HG03064 (cell line): ENCODE measurements at regions not wholly inside any gene's neighbourhood (a gene's known extent, or its start where the extent isn't known, plus 50 kb on each side); places are given as distances from the start of the nearest gene placed in this dataset.
"Not testable (repeated sequence)": the region's sequence is repeated elsewhere in the genome, so short reads cannot be mapped to it uniquely, and the experiment has no call there.

Source experiments
- ATAC-seq: cut with Tn5 transposase; IDR thresholded peaks from one replicate; pipeline ENCODE4 v1.9.1; 2021; ENCODE audit warnings: low read depth; ENCODE audit not compliant: unreplicated experiment

DNA sequence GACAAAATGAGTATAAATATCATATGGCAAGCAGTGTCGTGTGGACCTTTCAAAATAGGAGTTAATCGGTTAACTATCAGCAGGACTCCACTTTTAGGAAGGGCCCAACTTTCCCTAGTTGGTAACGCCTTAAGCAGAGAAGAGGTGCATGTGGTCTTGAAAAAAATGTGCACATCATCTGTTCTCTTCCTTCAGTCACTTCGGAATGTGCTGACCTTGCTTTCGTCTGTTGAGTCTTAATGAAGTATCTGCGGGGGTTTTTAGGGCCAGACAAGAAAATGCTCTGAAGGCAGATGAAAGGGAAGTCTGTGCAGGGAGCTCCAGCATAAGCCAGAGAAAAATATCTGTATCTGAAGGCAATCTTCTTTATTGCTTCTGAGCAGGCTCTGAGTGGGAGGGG, 185.2 kb downstream of the AEBP2 start:
- ATAC-seq, result no peak

DNA sequence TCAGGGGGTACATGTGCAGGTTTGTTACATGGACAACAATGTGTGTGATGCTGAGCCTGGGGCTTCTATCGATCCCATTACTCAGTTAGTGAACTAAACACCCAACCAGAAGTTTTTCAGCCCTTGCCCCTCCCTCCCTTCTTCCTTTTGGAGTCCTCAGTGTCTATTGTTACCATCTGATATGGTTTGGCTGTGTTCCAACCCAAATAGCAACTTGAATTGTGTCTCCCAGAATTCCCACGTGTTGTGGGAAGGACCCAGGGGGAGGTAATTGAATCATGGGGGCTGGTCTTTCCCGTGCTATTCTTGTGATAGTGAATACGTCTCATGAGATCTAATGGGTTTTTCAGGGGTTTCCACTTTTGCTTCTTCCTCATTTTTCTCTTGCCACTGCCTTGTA, 186.3 kb downstream of the AEBP2 start:
- ATAC-seq, result not testable (repeated sequence)

DNA sequence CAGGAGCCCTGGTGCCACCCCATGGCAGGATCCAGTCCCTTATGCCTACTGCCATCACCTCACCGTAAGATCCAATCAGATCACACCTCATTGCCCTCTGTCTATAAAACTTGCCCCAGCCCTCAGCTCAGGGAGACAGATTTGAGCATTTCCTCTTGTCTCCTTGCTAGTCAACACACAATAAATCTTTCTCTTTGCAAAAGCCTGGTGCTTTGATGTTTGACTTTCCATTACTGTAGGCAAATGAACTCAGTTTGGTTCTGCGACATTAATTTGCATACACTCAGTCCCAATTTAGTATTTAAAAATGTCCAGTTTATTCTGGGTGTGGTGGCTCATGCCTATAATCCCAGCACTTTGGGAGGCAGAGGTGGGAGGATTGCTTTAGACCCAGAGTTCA, 188.4 kb downstream of the AEBP2 start:
- no peak for ATAC-seq

DNA sequence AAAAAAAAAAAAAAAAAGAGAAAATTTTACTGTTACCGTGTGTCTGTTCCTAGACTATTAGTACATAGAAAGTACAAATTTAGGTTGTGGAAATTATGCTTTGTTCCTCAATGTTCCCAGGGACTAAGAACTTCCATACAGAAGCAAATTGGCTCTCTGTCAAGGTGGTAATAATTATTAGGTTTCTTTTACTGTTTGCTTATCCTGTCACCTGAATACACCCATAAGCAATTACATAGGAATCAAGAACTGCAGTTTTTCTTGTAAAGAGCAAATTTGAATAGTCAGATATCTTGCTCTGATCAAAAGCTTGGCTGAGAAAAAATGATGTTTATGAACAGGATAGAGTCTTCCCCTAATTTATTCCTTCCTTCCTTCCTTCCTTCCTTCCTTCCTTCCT, 191.2 kb downstream of the AEBP2 start:
- no peak for ATAC-seq

DNA sequence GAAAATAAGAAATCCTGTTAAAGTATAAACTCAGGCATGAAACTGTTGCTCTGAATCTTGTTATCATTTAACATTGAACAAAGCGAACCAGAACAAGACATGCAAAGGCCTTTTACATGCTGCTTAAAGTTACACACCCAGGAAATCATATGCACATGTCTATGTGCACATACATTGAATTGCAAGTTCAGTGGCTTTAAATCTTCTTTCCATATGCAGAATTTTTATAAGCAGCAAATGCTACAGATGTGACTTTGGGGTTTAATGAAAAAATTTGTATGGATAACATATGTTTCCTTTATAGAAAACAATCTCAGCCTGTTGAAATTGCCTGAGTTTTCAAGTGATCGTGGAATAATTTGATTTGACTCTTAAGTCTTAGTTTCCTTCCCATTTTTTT, 193.9 kb downstream of the AEBP2 start:
- ATAC-seq, result no peak

DNA sequence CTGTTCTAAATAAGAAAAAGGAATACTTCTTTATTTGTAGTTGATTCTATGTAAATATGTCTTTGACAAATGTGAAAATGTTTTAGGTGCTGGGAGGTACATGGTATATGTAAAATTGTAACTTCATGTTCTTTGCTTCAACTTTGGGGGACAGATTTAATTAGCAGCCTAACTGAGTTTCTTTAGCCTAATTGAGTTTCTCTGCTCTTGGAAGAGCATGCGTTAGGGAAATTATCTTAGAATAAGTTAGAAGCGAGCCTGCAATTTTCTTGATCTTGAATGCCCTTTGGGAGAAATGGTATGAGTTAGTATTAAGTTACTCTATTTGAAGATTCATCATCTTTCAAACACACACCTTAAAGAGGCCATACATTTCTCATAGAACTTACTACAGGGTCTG, 194.3 kb downstream of the AEBP2 start:
- no peak for ATAC-seq

DNA sequence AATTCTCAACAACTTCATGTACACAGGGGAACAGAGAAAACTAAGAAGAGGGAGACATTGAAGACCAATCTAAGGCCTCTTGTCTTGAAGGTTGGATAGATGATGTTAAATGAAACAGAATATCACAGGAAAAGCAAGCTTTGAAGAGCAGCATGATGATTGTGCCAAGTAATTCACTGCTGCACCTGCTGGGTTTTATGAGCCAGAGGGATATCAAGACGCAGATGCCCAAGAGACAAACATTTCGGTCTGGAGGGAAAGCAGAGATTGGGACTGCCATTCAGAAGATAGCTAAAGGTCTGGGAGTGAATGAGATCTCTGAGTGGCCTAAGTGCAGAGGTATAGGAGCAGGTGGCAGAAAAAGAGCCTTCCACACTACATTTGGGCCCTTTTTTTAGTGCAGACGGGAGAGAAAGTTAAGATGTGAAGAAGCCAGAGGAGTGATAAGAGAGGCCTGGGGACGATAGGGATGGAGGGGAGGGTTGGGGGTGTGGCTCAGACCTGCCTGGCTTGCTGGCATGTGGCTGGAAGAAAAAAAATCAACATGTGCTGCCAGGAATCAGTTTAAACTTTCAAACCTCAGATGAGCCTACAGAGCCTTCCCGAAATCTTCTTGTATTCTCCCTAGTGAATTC, 200.6 kb downstream of the AEBP2 start:
- no peak for ATAC-seq

DNA sequence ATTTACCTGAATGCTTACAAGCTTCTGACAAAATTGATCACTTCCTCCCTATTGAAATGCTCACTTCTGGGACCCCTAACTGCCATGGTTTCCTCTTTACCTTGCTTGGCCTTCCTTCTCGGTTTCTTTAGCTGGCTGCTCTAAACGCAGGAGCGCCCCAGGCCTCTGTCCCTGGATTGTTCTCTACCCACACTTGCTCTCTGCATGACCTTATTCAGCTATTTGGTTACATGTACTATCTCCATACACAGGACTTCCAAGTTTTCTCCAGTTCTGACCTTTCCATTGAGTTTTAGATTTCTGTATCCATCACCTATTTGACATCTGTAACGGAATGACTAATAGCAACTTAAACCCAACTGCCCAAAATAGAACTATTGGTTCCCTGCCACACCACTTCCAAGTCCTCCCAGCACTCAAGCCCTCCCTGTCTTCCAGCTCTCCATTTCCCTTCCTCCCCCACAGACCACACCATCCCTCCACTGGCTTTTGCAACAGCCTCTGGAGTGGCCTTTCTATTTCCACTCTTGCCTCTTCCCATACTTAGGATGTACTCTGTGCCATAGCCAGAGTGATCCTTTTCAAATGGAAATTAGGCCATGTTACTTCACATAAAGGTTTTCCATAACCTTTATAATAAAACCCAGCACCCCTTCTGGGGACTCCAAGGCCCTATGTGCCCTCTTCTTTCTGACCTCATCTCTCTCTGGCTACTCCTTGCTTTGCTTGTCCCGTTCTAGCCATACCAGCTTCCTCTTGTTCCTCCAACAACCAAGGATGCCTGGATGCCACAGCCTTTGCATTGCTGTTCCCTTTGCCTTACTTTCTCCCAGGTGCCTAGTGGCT, 202.2 kb downstream of the AEBP2 start:
- no peak for ATAC-seq

DNA sequence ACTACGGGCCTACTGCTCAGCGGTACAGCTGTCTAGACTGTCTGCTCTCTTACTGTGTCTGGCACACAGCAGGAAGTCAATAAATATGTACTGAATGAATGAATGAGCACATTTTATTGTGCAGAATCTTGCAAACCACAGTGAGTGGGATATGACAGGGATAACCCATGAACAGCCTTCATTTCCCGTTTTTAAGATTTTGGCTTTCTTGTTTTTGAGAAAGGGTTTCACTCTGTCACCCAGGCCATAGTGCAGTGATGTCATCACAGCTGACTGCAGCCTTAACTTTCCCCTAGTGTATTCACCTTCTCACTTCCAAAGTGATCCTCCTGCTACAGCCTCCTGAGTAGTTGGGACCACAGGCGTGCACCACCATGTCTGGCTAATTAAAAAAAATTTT, 203.1 kb downstream of the AEBP2 start:
- no peak for ATAC-seq

DNA sequence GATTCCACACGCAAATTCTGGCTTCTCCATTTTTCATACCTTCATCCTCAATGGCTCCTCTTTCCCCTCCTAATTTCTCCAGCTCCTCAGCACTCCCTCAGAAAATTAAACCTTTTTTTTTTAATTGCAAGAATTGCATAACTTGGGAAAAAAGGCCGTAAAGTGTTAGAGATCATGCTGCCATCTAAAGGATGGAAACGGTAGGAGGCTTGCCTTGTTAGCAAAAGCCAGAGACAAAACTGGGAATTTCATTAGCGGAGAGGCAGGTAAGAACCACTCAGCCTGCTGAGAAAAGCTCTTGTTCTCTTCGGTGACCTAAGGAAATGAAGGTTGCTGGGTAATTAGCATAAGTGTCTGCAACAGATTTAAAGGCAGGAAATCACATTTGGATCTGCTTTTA, 204.3 kb downstream of the AEBP2 start:
- no peak for ATAC-seq

DNA sequence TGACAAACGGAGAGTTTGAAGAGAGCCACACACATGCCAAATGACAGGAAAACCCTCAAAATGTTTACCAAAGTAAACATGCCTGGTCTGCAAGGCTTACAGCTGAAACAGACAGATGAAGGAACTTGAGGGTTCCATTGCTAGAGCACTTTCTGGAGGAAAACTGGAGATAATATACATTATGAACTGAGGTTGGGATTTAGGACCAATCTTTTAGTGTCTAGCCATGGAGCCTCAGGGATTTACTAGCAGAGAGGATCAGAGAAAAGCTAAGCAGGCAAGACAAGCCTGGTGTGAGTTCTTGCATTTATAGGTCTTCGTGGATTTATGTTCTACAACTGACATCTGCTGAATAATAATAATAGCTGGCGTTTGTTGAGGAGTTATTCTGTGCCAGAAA, 205.3 kb downstream of the AEBP2 start:
- ATAC-seq, result no peak

DNA sequence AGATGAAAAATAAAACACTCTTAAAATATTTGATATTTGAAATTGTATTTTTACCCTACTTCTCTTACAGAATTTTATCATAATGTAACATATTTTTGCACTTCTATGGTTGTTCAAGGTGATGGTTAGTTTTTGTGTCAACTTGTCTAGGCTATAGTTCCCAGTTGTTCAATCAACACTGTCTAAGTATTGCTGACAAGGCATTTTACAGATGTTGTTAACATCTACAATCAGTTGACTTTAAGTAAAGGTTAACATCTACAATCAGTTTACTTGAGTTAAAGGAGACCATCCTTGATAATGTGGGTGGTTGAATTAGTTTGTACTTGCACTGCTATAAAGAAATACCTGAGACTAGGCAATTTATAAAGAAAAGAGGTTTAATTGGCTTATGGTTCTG, 206.5 kb downstream of the AEBP2 start:
- no peak for ATAC-seq

DNA sequence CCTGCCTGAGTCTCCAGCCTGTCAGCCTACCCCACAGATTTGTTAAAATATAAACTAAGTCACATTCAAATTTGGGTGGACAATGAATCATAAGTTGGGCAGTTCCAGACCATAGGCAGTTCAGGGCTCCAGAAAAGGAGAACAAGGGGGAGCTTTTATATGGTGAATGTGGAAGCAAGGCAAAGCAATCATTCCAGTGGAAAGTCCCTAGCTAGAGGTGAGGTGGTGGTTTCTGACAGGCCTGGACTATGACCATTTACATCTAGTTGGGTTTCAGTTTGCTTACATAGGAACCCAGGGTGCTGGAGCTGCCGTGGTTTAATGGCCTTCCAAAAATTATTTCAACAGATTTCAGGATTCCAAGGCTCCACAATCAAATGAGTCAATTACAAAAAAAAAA, 207.3 kb downstream of the AEBP2 start:
- ATAC-seq, result no peak

DNA sequence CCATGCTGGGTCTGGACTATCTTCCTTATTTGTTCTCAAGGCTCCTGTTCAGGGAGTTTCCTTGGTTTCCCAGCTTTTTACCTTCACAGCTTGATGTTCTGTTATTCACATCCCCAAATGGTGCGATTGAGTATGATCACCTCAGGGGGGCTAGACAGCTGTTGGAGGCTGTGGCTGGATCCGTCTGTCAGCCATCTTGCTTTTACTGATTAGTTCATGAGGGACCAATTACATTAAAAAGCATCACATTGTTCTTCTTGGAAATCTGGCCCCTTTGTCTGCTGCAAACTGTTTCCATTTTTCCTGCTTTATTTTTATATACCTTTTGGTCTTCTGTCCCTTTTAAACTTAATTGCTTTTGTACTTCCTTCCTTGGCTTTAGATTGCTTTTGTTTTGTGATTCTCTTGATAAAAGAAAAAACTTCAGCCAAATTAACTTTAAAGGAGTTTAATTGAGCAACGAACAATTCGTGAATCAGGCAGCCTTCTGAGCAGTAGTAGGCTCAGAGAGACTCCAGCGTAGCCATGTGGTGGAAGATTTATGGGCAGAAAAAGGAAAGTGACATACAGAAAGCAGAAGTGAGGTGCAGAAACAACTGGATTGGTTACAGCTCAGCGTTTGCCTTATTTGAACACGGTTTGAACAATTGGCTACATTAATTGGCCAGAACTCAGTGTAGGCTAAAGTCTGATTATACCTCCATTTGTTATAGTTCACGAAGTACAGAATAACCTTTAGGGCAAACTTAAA, 208.7 kb downstream of the AEBP2 start:
- no peak for ATAC-seq

DNA sequence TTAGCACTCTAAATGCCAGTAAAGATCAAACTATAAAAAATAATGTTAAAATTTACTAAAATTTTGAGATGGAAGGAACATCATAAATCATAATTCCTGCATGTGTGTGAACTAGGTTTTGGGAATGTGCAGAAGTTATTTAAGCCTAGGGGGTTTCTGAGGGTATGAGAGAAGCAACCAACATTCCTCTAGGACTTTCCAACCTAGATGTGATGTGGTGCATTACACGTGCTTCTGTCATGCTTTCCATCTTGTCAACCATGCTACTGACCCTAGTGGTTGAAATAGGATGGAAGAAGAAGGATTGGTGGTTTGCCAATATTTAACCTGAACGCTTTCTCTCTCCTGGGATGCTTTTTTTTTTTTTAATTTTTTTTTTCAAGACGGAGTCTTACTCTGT, 209.3 kb downstream of the AEBP2 start:
- no peak for ATAC-seq

DNA sequence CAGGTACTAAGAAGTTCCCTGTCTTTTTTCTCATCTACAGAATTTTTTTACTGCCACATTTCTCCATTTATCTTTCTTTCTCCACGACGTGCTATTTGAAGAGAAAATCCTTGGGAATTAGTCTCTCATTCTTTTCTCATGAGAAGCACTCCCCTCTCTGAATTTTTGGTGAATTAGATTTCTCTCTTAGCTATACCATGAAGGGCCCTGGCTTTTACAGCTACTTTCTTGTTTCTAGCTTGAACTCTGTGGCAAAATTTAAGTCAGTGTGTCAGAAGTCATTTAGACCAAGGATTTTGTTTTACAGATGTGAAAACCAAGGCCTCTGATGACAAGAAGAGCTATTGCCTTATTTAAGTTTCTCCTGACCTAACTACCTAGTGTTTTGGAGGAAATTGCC, 213.1 kb downstream of the AEBP2 start:
- no peak for ATAC-seq

DNA sequence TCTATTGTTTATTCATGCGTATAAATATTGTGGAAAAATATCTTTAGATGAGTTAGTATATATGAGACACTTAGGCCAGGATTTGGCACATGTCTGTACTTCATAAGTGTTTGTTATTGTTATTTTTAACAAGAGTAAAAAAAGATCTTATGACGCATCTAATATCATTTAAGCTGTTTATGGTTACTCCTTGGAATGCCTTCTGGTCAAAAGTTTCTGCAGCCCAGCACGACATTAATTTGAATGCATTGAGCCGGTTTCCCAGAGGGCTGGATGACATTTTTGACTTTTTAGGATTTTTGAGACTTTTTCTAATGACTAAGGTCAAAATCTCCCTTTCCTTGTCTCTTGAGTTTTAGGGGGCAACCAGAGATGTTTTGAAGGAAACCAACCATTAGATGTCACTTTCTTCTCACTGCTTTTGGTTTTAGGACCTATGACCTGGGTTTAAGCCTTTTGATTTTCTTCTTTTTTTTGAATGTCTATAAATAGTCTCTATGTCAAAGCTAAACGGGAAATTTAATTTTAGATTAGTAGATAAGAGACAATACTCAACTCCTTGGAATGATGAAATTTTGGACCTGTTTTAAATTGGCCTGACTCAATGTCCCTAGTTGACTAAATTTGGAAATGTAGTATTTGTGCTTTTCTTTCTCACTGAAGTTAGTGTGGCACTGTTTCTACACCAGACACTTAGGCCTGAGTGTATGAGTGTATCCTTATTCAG, 215.5 kb downstream of the AEBP2 start:
- no peak for ATAC-seq

DNA sequence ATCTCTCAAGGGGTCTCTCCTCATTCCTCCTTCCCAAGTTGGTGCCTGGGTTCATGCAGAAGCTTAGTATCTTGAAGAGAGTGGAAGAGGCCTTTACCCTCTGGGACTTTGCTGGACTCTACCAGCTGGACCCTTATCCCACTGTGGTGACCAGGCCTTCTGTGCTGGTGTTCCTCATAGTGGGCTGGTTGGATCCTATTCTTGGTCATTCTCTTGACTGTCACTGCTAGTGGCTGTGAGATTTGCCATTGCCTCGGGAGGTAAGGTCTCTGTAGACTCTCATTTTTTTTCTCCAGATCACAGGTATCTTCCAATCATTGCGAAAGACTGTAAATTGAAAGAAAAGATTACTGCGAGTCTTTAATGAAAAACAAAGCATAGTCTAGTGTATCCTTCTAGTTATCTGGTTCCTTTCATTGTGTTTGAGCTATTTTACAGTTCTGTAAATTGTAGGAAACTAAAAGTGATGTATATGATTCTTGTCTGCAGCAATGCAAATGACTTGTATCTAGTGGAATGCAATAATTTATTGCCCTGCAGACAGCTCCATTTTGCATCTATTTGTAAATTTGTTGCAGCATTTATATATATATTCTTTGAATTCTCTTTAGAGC, 217.9 kb downstream of the AEBP2 start:
- ATAC-seq, result no peak

DNA sequence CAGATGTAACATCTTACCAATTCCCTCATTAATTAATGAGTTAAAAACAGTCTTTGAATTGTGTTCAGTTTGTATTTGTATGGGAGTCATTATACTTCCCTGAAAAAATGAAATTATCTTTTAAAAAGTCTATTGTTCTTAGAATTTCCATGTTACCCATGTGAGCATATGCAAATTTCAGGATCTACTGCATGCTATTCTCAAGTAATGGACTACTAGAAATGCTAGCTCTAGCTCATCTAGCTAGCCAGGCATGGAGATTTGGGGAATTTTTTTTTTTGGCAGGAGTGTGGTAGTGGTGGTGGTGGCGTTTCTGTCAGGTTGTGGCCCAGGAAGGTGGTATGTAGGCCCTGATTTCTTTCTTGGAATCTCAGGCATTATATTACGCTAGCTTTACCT, 218.4 kb downstream of the AEBP2 start:
- ATAC-seq, result no peak

DNA sequence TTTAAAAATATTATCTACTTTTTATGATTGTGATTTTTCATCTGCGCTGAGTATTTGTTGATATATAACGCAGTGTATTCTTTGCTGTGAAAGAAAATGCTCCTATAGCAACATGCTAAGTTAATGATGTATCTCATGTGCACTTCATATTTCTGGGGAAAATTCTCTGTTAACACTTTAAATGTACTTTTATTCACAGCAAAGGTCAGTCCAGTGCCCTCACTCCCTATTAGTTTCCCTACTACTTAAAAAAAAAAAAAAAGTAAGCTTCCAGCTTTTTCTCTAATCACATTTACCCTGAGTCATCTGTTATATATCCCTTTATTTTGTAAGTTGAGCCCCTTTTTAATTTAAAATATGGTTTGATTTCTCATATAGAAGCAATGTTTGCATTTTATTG, 219.8 kb downstream of the AEBP2 start:
- ATAC-seq, result no peak

DNA sequence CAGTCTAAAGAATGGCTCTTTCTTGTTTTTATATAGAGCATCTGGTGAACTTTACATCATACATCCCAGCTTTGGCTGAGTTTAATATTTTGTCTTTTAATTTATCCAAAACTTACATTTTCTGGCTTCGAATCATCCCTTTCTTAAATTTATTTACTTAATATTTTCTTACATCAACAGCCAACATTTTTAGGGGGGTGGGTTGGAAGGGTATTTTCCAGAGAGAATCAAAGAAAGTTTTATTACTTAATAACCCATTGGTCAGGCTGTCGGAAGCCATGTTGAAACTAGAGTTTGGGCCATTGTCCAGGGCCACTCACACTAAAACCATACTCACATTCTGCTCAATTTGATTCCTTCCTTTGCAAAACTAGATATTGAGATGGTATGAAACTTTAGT, 220.2 kb downstream of the AEBP2 start:
- no peak for ATAC-seq
